ENCODE measurements at regions not wholly inside any gene's neighbourhood (a gene's known extent, or its start where the extent isn't known, plus 50 kb on each side); places are given as distances from the start of the nearest gene placed in this dataset.

DNA sequence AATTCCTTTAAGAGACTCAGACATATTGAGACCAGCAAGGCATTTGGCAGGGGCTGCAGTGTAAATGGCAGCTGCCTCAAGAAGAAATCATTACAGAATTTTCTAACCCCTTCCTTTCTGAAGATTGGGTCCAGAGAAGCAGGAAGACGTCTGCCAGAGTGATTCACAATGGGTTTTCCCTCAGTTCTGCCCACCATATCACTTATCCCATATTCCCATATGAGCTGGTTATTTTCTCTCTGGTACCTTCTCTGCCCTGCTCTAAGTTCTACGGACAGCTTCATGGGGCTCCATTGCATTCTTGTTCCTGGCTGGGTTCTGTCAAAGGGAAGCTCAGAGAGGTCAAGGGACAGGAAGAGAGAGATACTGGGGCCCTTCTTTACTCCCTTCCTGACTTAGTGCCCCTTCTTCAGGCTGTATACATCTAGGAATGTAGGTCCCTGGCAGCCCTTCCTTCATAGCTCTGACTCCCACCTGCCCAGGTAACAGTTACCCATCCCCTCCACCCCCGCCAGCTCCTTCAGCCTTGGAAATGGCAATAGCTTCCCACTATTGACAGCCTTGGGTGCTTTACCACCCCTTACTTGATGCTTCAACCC lies 420.6 kb upstream of the DAB1 start:
- no peak for DNase-seq (ENCODE audit: low read depth in 2 of 3, low spot score in 2 of 3)

- no peak for DNase-seq (ENCODE audit: low read depth in 2 of 3, low spot score in 2 of 3)
Observed at GRCh38 chr1:57843760-57844159, 419.9 kb upstream of the DAB1 start.

DNA sequence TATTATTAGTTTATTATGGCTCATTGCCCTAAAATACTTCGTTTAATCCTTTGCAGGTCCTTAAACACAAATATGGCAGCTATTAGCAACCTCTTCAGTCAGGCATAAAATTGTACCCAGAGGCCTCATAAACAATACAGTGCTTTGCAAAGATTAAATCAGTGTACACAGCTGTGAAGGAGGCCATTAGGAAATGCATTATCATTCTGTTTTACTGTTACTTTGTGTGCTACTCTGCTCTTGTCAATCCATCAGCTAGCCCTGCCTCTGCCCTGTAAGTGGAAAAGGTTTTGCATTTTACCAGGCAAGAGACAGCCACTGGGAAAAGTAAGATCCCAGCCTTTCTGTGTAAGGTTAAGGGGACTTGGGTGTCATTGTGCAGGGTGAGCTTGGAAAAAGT lies 415.7 kb upstream of the DAB1 start:
- no peak for DNase-seq (ENCODE audit: low read depth in 2 of 3, low spot score in 2 of 3)

DNA sequence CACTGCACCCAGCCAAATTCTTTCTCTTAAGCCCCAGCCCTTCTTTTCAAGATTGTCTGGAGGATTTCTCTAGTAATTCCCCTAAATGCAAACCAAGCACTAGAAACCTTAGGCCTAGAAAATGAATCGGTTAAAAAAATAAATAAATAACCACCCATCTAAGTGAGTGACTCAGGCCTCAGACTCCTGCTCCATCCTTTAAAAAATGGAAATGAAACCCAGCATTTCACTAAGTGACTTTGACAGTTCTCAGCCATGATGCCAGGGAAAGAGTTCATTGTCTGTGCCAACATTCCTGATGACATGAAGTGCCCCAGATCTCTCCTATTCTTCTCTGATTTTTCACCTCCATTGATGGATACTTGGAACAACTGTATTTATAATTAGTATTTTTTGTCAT lies 415.2 kb upstream of the DAB1 start:
- DNase-seq (ENCODE audit: low read depth in 2 of 3, low spot score in 2 of 3): no peak

DNA sequence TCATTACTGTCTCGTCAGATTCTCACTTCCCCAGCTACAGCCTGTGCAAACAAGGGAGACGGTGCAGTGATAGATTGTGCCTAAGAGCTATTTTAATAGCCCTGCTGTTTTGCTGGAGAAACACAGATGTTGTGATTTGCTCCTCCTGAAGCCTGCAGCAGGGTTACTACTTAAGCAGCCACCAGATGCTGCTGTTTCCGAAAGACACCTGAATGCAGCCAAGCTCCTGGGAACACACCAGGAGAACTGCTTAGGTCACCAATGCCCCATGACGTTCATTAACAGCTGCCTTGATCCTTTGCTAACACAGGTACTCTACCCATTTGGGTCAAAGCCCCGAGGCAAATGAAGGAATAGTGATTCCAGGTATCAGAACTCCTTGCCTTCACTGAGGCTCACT lies 411.8 kb upstream of the DAB1 start:
- no peak for DNase-seq (ENCODE audit: low read depth in 2 of 3, low spot score in 2 of 3)

DNA sequence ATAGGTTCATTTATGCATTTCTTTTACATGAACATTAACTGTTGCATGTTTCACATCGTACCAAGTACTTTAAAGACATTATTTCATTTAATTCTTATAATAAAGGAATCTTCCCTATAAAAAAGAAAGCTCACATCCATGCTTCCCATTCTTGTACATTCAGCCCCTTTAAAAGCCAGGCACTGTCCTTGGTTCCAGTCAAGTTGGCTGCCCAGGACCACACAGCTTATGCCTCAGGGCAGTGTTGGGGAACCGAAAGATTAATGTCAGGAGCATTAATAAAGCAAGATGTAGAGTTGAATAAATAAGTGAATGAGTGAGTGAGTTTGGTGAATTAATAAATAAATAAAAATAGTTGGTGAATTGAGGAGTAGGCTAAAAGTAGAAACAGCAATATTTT lies 409.4 kb upstream of the DAB1 start:
- DNase-seq (ENCODE audit: low read depth in 2 of 3, low spot score in 2 of 3): no peak

- no peak for DNase-seq (ENCODE audit: low read depth in 2 of 3, low spot score in 2 of 3)
Observed at GRCh38 chr1:57832612-57833011, 408.8 kb upstream of the DAB1 start.

- DNase-seq (ENCODE audit: low read depth in 2 of 3, low spot score in 2 of 3): no peak
Observed at GRCh38 chr1:57831624-57832023, 407.8 kb upstream of the DAB1 start.

GRCh38 chr1:57826535-57826934 lies 402.7 kb upstream of the DAB1 start:
- DNase-seq (ENCODE audit: low read depth in 2 of 3, low spot score in 2 of 3): no peak

DNA sequence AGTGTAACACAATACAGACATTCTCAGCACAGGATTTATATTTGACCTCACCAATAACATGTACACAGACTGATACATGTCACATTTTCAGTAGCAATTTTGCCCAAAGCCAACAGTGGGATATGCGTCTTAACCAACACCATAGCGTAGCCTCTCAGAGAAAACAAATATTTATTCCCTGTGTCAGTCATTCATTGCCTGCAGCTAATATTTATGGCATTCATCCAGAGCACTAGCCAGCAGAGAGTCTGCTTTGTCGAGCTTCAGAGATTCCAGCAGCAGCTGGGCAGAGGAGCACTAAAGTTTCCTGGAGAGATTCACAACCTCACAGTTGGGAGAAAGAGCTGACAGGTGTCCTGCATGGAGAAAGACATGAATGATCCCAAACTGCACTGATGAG lies 400.7 kb upstream of the DAB1 start:
- DNase-seq (ENCODE audit: low read depth in 2 of 3, low spot score in 2 of 3): no peak

DNA sequence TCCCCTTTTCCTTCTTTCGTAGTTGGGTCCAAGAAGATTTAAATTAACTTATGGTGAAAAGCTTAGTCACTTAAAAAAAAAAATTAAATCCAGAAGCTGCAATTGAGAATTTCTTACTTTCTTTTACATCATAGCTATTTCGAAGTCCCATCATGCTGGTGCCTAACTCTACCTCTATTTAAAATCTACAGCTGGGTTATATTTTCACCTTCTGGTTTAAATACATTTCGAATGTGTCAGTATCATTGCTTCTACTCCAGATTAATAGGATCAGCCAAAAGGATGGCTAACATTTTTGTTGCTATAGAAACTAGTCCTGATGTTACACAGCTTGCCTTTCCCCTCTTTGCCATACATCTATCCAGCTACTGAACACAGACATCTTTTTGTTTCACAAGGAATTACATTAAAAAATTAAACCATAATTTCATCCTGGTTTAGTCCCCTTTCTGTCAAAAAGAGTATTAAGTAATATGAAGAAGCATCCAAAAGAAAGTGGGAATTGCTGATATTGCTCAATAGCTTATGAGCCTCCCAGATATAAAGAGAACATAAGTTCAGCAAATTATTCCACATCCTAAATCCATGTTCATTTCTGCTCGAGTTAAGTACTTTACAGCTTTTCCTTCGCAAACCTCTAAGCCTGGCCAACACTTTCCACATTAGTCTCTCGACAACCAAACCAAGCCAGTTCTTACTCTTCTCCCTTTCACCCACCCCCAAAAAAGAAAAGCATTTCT lies 396.7 kb upstream of the DAB1 start:
- no peak for DNase-seq (ENCODE audit: low read depth in 2 of 3, low spot score in 2 of 3)

GRCh38 chr1:57819893-57820292 lies 396.0 kb upstream of the DAB1 start:
- no peak for DNase-seq (ENCODE audit: low read depth in 2 of 3, low spot score in 2 of 3)

GRCh38 chr1:57803586-57803985 lies 379.7 kb upstream of the DAB1 start:
- DNase-seq (ENCODE audit: low read depth in 2 of 3, low spot score in 2 of 3): no peak

- no peak for DNase-seq (ENCODE audit: low read depth in 2 of 3, low spot score in 2 of 3)
Observed at GRCh38 chr1:57800376-57800775, 376.5 kb upstream of the DAB1 start.

- no peak for DNase-seq (ENCODE audit: low read depth in 2 of 3, low spot score in 2 of 3)
Observed at GRCh38 chr1:57799490-57800115, 375.7 kb upstream of the DAB1 start.

GRCh38 chr1:57798543-57798942 lies 374.7 kb upstream of the DAB1 start:
- DNase-seq (ENCODE audit: low read depth in 2 of 3, low spot score in 2 of 3): no peak

GRCh38 chr1:57797084-57797483 lies 373.2 kb upstream of the DAB1 start:
- no peak for DNase-seq (ENCODE audit: low read depth in 2 of 3, low spot score in 2 of 3)

GRCh38 chr1:57796616-57797015 lies 372.8 kb upstream of the DAB1 start:
- no peak for DNase-seq (ENCODE audit: low read depth in 2 of 3, low spot score in 2 of 3)

GRCh38 chr1:57795886-57796285 lies 372.0 kb upstream of the DAB1 start:
- DNase-seq (ENCODE audit: low read depth in 2 of 3, low spot score in 2 of 3): no peak

- no peak for DNase-seq (ENCODE audit: low read depth in 2 of 3, low spot score in 2 of 3)
Observed at GRCh38 chr1:57794078-57794477, 370.2 kb upstream of the DAB1 start.

- DNase-seq (ENCODE audit: low read depth in 2 of 3, low spot score in 2 of 3): no peak
Observed at GRCh38 chr1:57791497-57791896, 367.6 kb upstream of the DAB1 start.

DNA sequence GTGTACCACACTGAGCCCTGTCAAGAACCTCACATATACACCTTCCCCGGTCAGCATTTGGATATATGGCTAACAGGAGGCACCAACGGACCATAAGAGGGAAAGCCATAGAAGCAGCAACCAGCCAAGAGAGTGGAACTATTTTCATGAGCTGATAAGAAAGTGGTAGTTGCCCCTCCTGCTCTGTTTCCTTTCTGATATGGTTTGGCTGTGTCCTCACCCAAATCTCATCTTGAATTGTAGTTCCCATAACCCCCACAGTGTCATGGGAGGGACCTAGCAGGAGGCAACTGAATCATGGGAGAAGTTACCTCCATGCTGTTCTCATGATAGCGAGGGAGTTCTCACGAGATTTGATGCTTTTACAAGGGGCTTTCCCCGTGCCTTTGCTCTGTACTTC lies 366.1 kb upstream of the DAB1 start:
- peak in 1 of 3 donors; percentile 10 for DNase-seq (ENCODE audit: low read depth in 2 of 3, low spot score in 2 of 3)

All from hematopoietic multipotent progenitor cell (in vitro differentiated cells).